HUES64 (cell line): ENCODE measurements at regions not wholly inside any gene's neighbourhood (a gene's known extent, or its start where the extent isn't known, plus 50 kb on each side); places are given as distances from the start of the nearest gene placed in this dataset.
"Not testable (repeated sequence)": the region's sequence is repeated elsewhere in the genome, so short reads cannot be mapped to it uniquely, and the experiment has no call there.

Source experiments
- H3K27ac ChIP-seq: 2 replicates; pipeline ENCODE4 v1.7.0; 2013; ENCODE audit warnings: low read depth, low read length, inconsistent platforms
- H3K27me3 ChIP-seq: 2 replicates; pipeline ENCODE4 v1.6.1; 2013; ENCODE audit warnings: mild to moderate bottlenecking, low read length; ENCODE audit not compliant: insufficient read depth
- H3K36me3 ChIP-seq: 2 replicates; pipeline ENCODE4 v1.6.1; 2013; ENCODE audit warnings: mild to moderate bottlenecking, low read length; ENCODE audit not compliant: insufficient read depth
- H3K4me1 ChIP-seq: 2 replicates; pipeline ENCODE4 v1.6.1; 2013; ENCODE audit warnings: mild to moderate bottlenecking, low read length, moderate library complexity; ENCODE audit not compliant: insufficient read depth
- H3K4me3 ChIP-seq: 2 replicates; pipeline ENCODE4 v1.5.1; 2013; ENCODE audit warnings: mild to moderate bottlenecking, low read length, moderate library complexity
- H3K9ac ChIP-seq: 2 replicates; pipeline ENCODE4 v1.6.1; 2013; ENCODE audit warnings: mild to moderate bottlenecking, low read depth, low read length
- H3K9me3 ChIP-seq: 2 replicates; pipeline ENCODE4 v1.6.1; 2013; ENCODE audit warnings: low read depth, low read length; ENCODE audit not compliant: insufficient read depth
- WGBS: fragments of 150-250, 120-280 bp; methylation state at CpG from one replicate; pipeline ENCODE4 v1.1.7; 2013; ENCODE audit warnings: missing lambda C conversion rate; 5-methylcytosine and 5-hydroxymethylcytosine counted together

GRCh38 chr21:9838738-9839642, 682.4 kb upstream of the TPTE start:
- WGBS = 86% methylated on average over 44 of the region's 47 CpGs
- Histone ChIP-seq H3K4me3 (no peak overlapping the region), H3K27ac (no peak overlapping the region), H3K36me3 (no peaks in the 10 kb centered on the region), H3K9me3 (peaks cover 62% of the 10 kb centered on the region), H3K27me3 (no peaks in the 10 kb centered on the region), H3K9ac (no peak overlapping the region), H3K4me1 (no peaks in the 10 kb centered on the region)

- H3K27me3 ChIP-seq, H3K36me3 ChIP-seq, H3K4me1 ChIP-seq, H3K27ac ChIP-seq, H3K9ac ChIP-seq, H3K4me3 ChIP-seq: not testable (repeated sequence)
- 89% methylated on average over 1 of the region's 1 CpG for WGBS
- peaks cover 86% of the 10 kb centered on the region for H3K9me3 ChIP-seq
Measured at GRCh38 chr21:9844106-9844505, 677.3 kb upstream of the TPTE start.

- H3K9me3 ChIP-seq = peaks cover 81% of the 10 kb centered on the region
- H3K4me1 ChIP-seq, H3K9ac ChIP-seq, H3K27me3 ChIP-seq, H3K4me3 ChIP-seq, H3K36me3 ChIP-seq, H3K27ac ChIP-seq: not testable (repeated sequence)
- WGBS = 80% methylated on average over 6 of the region's 7 CpGs
Measured at GRCh38 chr21:9847511-9847910, 673.9 kb upstream of the TPTE start.

- peaks cover 57% of the 10 kb centered on the region for H3K9me3 ChIP-seq
Measured at GRCh38 chr21:9851166-9851565, 670.2 kb upstream of the TPTE start.

GRCh38 chr21:9851695-9852094, 669.7 kb upstream of the TPTE start:
- 72% methylated on average over 6 of the region's 7 CpGs for WGBS
- not testable (repeated sequence) for H3K9ac ChIP-seq, H3K27ac ChIP-seq, H3K36me3 ChIP-seq, H3K4me1 ChIP-seq, H3K27me3 ChIP-seq, H3K4me3 ChIP-seq
- peaks cover 57% of the 10 kb centered on the region for H3K9me3 ChIP-seq

More at GRCh38 chr21:9851166-9851565, 670.2 kb upstream of the TPTE start:
- not testable (repeated sequence) for H3K36me3 ChIP-seq, H3K9ac ChIP-seq, H3K4me3 ChIP-seq, H3K27ac ChIP-seq, H3K4me1 ChIP-seq, H3K27me3 ChIP-seq
- WGBS = 85% methylated on average over 1 of the region's 2 CpGs

GRCh38 chr21:9857563-9857962, 663.8 kb upstream of the TPTE start:
- H3K9me3 ChIP-seq = peaks cover 44% of the 10 kb centered on the region
- not testable (repeated sequence) for H3K27ac ChIP-seq, H3K4me1 ChIP-seq, H3K9ac ChIP-seq, H3K4me3 ChIP-seq, H3K36me3 ChIP-seq, H3K27me3 ChIP-seq
- 74% methylated on average over 9 of the region's 9 CpGs for WGBS

GRCh38 chr21:9859865-9860264, 661.5 kb upstream of the TPTE start:
- H3K27me3 ChIP-seq, H3K4me1 ChIP-seq, H3K4me3 ChIP-seq, H3K9ac ChIP-seq, H3K36me3 ChIP-seq, H3K27ac ChIP-seq: not testable (repeated sequence)
- WGBS = no CpG with 5 or more reads among the region's 1 CpG
- H3K9me3 ChIP-seq = peaks cover 53% of the 10 kb centered on the region

GRCh38 chr21:9862456-9862855, 658.9 kb upstream of the TPTE start:
- H3K9me3 ChIP-seq = peaks cover 52% of the 10 kb centered on the region
- not testable (repeated sequence) for H3K9ac ChIP-seq, H3K27me3 ChIP-seq, H3K4me3 ChIP-seq, H3K36me3 ChIP-seq, H3K4me1 ChIP-seq, H3K27ac ChIP-seq
- WGBS = 69% methylated on average over 3 of the region's 4 CpGs

- not testable (repeated sequence) for H3K27me3 ChIP-seq, H3K4me3 ChIP-seq, H3K27ac ChIP-seq, H3K4me1 ChIP-seq, H3K9ac ChIP-seq, H3K36me3 ChIP-seq
- 71% methylated on average over 1 of the region's 1 CpG for WGBS
- peaks cover 69% of the 10 kb centered on the region for H3K9me3 ChIP-seq
Measured at GRCh38 chr21:9867815-9868214, 653.6 kb upstream of the TPTE start.

- H3K4me1 ChIP-seq, H3K4me3 ChIP-seq, H3K27me3 ChIP-seq, H3K9ac ChIP-seq, H3K27ac ChIP-seq, H3K36me3 ChIP-seq: not testable (repeated sequence)
- 80% methylated on average over 8 of the region's 8 CpGs for WGBS
- peaks cover 80% of the 10 kb centered on the region for H3K9me3 ChIP-seq
Measured at GRCh38 chr21:9873096-9873495, 648.3 kb upstream of the TPTE start.

- H3K4me1 ChIP-seq, H3K27ac ChIP-seq, H3K36me3 ChIP-seq, H3K4me3 ChIP-seq, H3K9ac ChIP-seq, H3K27me3 ChIP-seq: not testable (repeated sequence)
- peaks cover 81% of the 10 kb centered on the region for H3K9me3 ChIP-seq
- WGBS = 73% methylated on average over 5 of the region's 5 CpGs
Measured at GRCh38 chr21:9874136-9874535, 647.2 kb upstream of the TPTE start.

- H3K9ac ChIP-seq, H3K27ac ChIP-seq: not testable (repeated sequence)
- peaks cover 75% of the 10 kb centered on the region for H3K9me3 ChIP-seq
Measured at GRCh38 chr21:9881430-9881829, 640.0 kb upstream of the TPTE start.

More at GRCh38 chr21:9881430-9881829, 640.0 kb upstream of the TPTE start:
- H3K27me3 ChIP-seq, H3K4me1 ChIP-seq, H3K4me3 ChIP-seq, H3K36me3 ChIP-seq: not testable (repeated sequence)
- 76% methylated on average over 4 of the region's 4 CpGs for WGBS
